Erythroblast (primary cell): ENCODE measurements at regions not wholly inside any gene's neighbourhood (a gene's known extent, or its start where the extent isn't known, plus 50 kb on each side); places are given as distances from the start of the nearest gene placed in this dataset.

ENCODE experiments used
- DNase-seq, 2 experiments: peaks; one replicate each; lab custom pipeline; 2025; lab: John Stamatoyannopoulos, UW
- GATA1 ChIP-seq: IDR thresholded peaks from 2 replicates; pipeline ENCODE4 v1.6.1; 2011; ENCODE audit warnings: low read depth, mild to moderate bottlenecking, control low read depth, low read length, moderate library complexity
- POLR2A ChIP-seq: IDR thresholded peaks from 2 replicates; pipeline ENCODE4 v1.6.1; 2011; ENCODE audit warnings: mild to moderate bottlenecking, low read length

DNA sequence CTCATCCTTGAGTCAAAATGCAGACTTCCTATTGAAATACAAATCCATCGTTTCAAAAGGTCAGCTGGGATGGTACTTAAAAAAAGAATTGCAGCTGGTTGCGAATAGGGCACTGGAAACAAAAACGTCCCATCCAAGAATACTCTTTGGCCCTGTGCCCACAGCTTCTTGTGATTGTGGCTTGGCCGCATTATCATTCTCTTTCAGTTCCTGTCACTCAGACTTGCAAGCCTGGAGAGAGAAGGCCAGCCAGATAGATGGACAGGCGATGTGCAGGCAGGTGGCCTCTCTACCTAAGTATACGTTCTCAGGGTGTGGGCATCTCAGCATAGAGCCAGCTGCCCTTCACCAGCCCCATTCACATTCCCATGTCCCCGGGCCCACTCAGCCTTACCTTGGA is 208.5 kb upstream of the ZNF536 start:
- no peak for TF ChIP-seq GATA1
- no peak for TF ChIP-seq POLR2A
- no peak for DNase-seq

GRCh38 chr19:30165228-30165813 is 206.9 kb upstream of the ZNF536 start:
- no peak for DNase-seq
- TF ChIP-seq GATA1 (no peak), POLR2A (no peak)

- no peak for TF ChIP-seq POLR2A
- TF ChIP-seq GATA1 = no peak
- DNase-seq = no peak
Measured at GRCh38 chr19:30167206-30167868, 204.8 kb upstream of the ZNF536 start.

DNA sequence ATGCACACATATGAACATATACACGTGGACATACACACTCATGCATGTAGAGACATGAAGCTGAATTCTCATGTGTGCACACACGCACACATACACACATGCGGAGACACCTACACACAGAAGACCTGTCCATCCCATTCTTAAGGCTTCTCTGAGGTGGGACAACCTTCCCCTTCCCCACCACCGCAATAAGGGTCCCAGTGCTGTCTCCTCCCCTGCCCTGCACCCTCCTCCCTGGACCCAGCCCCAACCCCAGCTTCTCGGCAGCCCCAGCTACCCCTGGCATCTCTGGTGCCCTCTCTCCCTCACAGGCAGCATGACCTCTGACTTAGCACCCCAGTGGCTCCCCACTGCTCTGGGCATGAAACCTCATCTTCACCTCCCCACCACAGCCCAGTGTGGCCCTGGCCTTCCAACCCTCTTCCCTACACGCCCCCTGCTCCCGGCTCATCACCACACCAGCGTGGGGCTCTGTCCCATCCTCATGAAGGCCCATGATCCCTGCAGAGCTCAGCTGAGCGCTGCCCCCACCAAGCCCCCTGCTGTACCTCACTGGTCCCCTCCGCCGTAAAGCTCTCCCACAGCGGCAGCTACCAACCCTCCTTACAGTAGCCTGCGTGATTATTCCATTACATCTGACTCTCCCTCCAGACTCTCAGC is 204.1 kb upstream of the ZNF536 start:
- TF ChIP-seq GATA1 (no peak), POLR2A (no peak)
- no peak for DNase-seq

GRCh38 chr19:30168760-30169159 is 203.4 kb upstream of the ZNF536 start:
- DNase-seq = no peak
- no peak for TF ChIP-seq POLR2A
- TF ChIP-seq GATA1 = no peak

DNA sequence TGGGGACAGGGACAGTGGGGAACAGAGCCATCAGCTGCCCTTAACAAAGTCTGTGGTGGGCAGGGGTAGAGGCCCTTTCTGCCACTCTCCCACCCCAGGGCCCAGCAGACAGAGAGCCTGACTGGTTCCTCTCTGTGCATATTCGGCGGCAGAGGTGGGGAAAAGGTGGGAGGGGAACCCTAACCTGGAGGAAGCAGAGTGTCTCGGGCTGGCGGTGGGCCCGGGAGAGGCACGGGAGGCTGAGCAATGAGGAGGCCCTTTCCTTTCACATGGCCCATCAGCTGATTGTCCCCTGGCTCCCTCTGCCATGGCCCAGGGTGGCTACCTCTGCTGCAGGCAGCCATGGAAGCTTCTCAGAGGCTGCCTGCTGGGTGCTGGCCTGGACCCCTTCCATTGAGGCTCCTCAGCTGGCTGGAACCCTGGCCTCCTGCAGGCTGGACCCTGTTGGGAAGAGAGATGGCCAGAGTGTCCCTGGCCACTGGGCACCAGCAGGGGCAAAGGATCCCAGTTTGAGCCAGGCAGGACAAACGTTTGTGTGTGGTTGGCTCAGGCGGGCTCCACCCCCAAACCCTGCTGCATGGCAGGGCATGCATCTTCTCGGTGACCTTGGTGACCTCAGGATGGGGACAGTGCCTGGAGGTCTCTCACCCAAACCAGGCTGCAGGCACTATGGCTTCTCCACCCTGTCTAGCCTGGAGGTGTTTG is 202.8 kb upstream of the ZNF536 start:
- TF ChIP-seq POLR2A = no peak
- no peak for TF ChIP-seq GATA1
- no peak for DNase-seq

- no peak for TF ChIP-seq POLR2A
- no peak for TF ChIP-seq GATA1
- DNase-seq = no peak
Measured at GRCh38 chr19:30170081-30170480, 202.1 kb upstream of the ZNF536 start.

DNA sequence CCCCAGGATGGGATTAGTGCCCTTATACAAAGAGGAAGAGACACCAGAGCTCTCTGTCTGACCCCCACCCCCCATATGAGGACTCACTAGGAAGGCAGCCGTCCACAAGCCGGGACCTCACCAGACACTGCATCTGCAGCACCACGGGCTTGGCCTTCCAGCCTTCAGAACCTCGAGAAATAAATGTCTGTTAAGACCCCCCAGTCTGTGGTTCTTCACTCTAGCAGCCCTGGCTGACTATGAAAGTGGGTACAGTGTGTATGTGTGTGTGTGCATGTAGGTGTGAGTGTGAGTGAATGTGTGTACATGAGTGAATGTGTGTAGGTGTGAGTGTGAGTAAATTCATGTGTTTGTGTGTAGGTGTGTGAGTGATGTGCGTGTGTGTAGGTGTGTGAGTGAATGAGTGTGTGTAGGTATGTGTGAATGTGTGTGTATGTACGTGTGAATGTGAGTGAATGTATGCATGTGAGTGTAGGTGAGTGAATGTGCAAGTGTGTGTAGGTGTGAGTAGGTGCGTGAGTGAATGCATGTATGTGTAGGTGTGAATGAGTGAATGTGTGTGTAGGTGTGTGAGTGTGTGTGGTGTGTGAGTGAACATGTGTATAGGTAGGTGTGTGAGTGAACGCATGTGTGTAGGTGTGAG is 201.6 kb upstream of the ZNF536 start:
- DNase-seq = no peak
- no peak for TF ChIP-seq POLR2A
- no peak for TF ChIP-seq GATA1

GRCh38 chr19:30171138-30171635 is 201.0 kb upstream of the ZNF536 start:
- TF ChIP-seq POLR2A = no peak
- TF ChIP-seq GATA1 = no peak
- no peak for DNase-seq

DNA sequence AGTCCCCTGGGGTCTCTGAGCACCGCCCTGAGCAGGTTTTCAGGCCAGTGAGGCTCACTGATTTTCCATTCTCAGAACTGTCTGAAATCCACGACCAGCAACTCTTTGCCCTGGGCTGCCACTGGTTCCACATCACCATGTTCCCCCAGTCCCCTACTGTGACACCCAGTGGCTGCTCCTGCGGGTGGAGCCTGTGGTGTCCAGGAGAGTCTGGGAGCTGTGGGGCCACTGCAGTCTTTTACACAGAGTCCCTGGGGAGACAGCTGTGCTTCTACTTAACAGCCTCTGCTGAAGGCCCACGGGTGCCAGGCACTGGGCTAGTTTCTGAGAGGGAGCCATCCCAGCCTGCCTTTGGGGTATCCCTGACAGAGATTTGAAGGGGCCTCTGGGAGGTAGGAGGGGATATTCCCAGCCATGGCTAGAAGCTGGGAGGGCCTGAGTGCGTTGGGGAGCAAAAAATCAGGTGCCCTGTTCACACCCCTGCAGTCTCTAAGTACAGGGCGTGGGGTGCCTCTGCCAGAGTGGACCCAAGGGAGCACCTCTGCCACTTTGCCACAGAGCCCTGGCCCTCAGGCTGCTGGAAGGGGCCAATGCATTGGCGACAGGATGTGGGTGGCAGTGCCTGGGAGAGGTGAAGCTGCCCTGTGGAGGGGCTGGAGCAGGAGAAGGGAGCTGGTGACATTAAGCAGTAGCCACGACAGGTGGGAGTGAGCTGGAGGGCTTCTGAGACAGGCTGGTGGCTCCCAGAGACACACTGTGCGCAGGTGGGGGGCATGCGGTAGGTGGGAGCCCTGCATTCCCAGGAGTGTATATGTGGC is 200.2 kb upstream of the ZNF536 start:
- TF ChIP-seq POLR2A (no peak), GATA1 (no peak)
- DNase-seq = no peak

- TF ChIP-seq GATA1 = no peak
- no peak for TF ChIP-seq POLR2A
Measured at GRCh38 chr19:30172613-30173242, 199.5 kb upstream of the ZNF536 start.

More at GRCh38 chr19:30172613-30173242, 199.5 kb upstream of the ZNF536 start:
- no peak for DNase-seq
